ENCODE measurements at regions not wholly inside any gene's neighbourhood (a gene's known extent, or its start where the extent isn't known, plus 50 kb on each side); places are given as distances from the start of the nearest gene placed in this dataset.

DNA sequence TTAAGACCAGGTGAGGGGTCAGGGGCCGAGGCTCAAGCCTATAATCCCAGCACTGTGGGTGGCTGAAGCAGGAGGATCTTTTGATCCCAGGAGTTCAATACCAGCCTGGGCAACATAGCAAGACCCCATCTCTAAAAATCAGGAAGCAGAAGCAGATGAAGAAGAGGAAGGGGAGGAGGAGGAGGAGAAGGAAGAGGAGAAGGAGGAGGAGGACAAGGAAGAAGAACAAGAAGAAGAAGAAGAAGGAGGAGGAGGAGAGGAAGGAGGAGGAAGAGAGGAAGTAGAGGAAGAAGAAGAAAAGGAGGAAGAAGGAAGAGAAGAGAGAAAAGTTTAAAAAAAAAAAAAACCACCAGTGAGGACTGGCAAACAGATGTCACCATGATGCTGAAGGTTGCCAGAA, 92.0 kb upstream of the TMEM26 start:
- Histone ChIP-seq H3K9ac (ENCODE audit: control insufficient read depth, extremely low read depth, insufficient read depth, low read length) (no peak overlapping the region), H3K4me3 (ENCODE audit: control insufficient read depth in 2 of 3, extremely low read depth in 1 of 3, insufficient read depth in 2 of 3, low read depth in 1 of 3, low read length in 3 of 3) (no peak overlapping the region), H3K4me2 (ENCODE audit: control insufficient read depth, extremely low read depth, insufficient read depth, low read depth, low read length) (no peak overlapping the region), H3K36me3 (ENCODE audit: control insufficient read depth in 2 of 2, extremely low read depth in 1 of 2, insufficient read depth in 2 of 2, low read length in 2 of 2) (no peaks in the 10 kb centered on the region), H3K27me3 (ENCODE audit: control insufficient read depth, extremely low read depth, insufficient read depth, low read length) (no peaks in the 10 kb centered on the region), H4K20me1 (ENCODE audit: control insufficient read depth, extremely low read depth, insufficient read depth, low read length) (no peaks in the 10 kb centered on the region), H3K79me2 (ENCODE audit: control insufficient read depth, insufficient read depth, low read length) (no peaks in the 10 kb centered on the region), H3K4me1 (ENCODE audit: control insufficient read depth, extremely low read depth, insufficient read depth, low read length) (no peaks in the 10 kb centered on the region), H2AFZ (ENCODE audit: control insufficient read depth, low read length) (no peak overlapping the region), H3K9me3 (ENCODE audit: control insufficient read depth, low read depth, low read length) (no peaks in the 10 kb centered on the region), H3K27ac (ENCODE audit: control insufficient read depth, insufficient read depth, low read length) (no peak overlapping the region), H3K9me1 (ENCODE audit: control insufficient read depth, extremely low read depth, insufficient read depth, low read length) (no peaks in the 10 kb centered on the region)
- no peak for TF ChIP-seq EZH2 (IDR thresholded peaks at IDR 0.05; ENCODE audit: low read length)
- TF ChIP-seq, protein P1, sequence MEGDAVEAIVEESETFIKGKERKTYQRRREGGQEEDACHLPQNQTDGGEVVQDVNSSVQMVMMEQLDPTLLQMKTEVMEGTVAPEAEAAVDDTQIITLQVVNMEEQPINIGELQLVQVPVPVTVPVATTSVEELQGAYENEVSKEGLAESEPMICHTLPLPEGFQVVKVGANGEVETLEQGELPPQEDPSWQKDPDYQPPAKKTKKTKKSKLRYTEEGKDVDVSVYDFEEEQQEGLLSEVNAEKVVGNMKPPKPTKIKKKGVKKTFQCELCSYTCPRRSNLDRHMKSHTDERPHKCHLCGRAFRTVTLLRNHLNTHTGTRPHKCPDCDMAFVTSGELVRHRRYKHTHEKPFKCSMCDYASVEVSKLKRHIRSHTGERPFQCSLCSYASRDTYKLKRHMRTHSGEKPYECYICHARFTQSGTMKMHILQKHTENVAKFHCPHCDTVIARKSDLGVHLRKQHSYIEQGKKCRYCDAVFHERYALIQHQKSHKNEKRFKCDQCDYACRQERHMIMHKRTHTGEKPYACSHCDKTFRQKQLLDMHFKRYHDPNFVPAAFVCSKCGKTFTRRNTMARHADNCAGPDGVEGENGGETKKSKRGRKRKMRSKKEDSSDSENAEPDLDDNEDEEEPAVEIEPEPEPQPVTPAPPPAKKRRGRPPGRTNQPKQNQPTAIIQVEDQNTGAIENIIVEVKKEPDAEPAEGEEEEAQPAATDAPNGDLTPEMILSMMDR (optimal IDR thresholded peaks at IDR 0.05 in 1 of 3, IDR thresholded peaks at IDR 0.05 in 1 of 3, conservative IDR thresholded peaks at IDR 0.05 in 1 of 3; ENCODE audit: extremely low read depth in 1 of 3, insufficient read depth in 2 of 3, low read length in 3 of 3): no peak
- dilution Hi-C loops (cut with MboI; ENCODE audit: extremely low pct_ligation_motif_present, low sequenced_read_pairs): no loop called here
- DNase-seq (ENCODE audit: low read depth, low spot score) (no peak), FAIRE-seq (no peak)

DNA sequence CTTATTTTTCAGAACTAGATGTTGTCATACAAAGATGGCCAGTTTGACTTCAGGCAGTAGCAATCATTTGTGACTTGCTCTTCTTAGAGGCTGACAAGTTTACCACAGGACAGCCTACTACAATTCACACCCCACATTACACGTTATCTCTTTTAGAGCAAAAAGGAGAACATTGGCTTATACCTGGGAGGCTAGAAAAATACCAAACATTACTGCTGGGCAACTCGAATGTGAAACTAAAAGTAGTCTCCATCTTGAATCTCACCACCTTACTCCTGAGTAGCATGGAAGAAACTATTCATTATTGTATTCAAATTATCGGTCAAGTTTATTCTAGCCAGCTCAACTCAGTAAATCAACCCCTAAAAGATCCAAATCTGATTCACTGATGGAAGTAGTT, 90.7 kb upstream of the TMEM26 start:
- no peak for FAIRE-seq
- Histone ChIP-seq H3K9me3 (ENCODE audit: control insufficient read depth, low read depth, low read length) (no peaks in the 10 kb centered on the region), H3K27me3 (ENCODE audit: control insufficient read depth, extremely low read depth, insufficient read depth, low read length) (no peaks in the 10 kb centered on the region), H3K27ac (ENCODE audit: control insufficient read depth, insufficient read depth, low read length) (no peak overlapping the region), H3K79me2 (ENCODE audit: control insufficient read depth, insufficient read depth, low read length) (no peaks in the 10 kb centered on the region), H3K4me3 (ENCODE audit: control insufficient read depth in 2 of 3, extremely low read depth in 1 of 3, insufficient read depth in 2 of 3, low read depth in 1 of 3, low read length in 3 of 3) (no peak overlapping the region), H3K4me1 (ENCODE audit: control insufficient read depth, extremely low read depth, insufficient read depth, low read length) (no peaks in the 10 kb centered on the region), H3K9me1 (ENCODE audit: control insufficient read depth, extremely low read depth, insufficient read depth, low read length) (no peaks in the 10 kb centered on the region), H3K4me2 (ENCODE audit: control insufficient read depth, extremely low read depth, insufficient read depth, low read depth, low read length) (no peak overlapping the region), H3K9ac (ENCODE audit: control insufficient read depth, extremely low read depth, insufficient read depth, low read length) (no peak overlapping the region), H4K20me1 (ENCODE audit: control insufficient read depth, extremely low read depth, insufficient read depth, low read length) (no peaks in the 10 kb centered on the region), H2AFZ (ENCODE audit: control insufficient read depth, low read length) (no peak overlapping the region), H3K36me3 (ENCODE audit: control insufficient read depth in 2 of 2, extremely low read depth in 1 of 2, insufficient read depth in 2 of 2, low read length in 2 of 2) (no peaks in the 10 kb centered on the region)
- TF ChIP-seq EZH2 (IDR thresholded peaks at IDR 0.05; ENCODE audit: low read length): no peak
- TF ChIP-seq, protein P1 (optimal IDR thresholded peaks at IDR 0.05 in 1 of 3, IDR thresholded peaks at IDR 0.05 in 1 of 3, conservative IDR thresholded peaks at IDR 0.05 in 1 of 3; ENCODE audit: extremely low read depth in 1 of 3, insufficient read depth in 2 of 3, low read length in 3 of 3): no peak
- dilution Hi-C loops (cut with MboI; ENCODE audit: extremely low pct_ligation_motif_present, low sequenced_read_pairs): no loop called here
- no peak for DNase-seq (ENCODE audit: low read depth, low spot score)
